Heart left ventricle (tissue), 16 donors: ENCODE measurements at regions not wholly inside any gene's neighbourhood (a gene's known extent, or its start where the extent isn't known, plus 50 kb on each side); places are given as distances from the start of the nearest gene placed in this dataset.

Experiments used
- ATAC-seq, 4 donors: fragments of 200-7000 bp; cut with Tn5 transposase; one replicate each; pipeline ENCODE4 v1.9.1; 2020 to 2022; ENCODE audit warnings: moderate library complexity in 4 of 4, mild to moderate bottlenecking in 3 of 4, moderate number of reproducible peaks in 1 of 4
- DNase-seq, 5 donors: peaks; one replicate each; pipeline ENCODE4 v3.0.0-alpha.2; 2020
- H3K27ac ChIP-seq, 12 donors: fragments of 200-600 bp; sonication (generic) in 4 of 12; one replicate each; pipeline versions ENCODE4 v1.5.0 to v1.8.0; 2016 to 2022; ENCODE audit warnings: mild to moderate bottlenecking in 2 of 12
- H3K27me3 ChIP-seq, 9 donors: fragments of 200-600 bp; sonication (generic) in 2 of 9; one replicate each; pipeline versions ENCODE4 v1.5.1 to v1.8.0; 2016 to 2022; ENCODE audit warnings: mild to moderate bottlenecking in 3 of 9
- H3K36me3 ChIP-seq, 9 donors: fragments of 200-600 bp; sonication (generic) in 2 of 9; one replicate each; pipeline versions ENCODE4 v1.5.0 to v1.8.0; 2018 to 2022; ENCODE audit warnings: mild to moderate bottlenecking in 2 of 9
- H3K4me1 ChIP-seq, 12 donors: fragments of 200-600 bp; sonication (generic) in 4 of 12; one replicate each; pipeline versions ENCODE4 v1.5.0 to v1.8.0; 2016 to 2022; ENCODE audit warnings: mild to moderate bottlenecking in 3 of 12
- H3K4me3 ChIP-seq, 12 donors: fragments of 200-600 bp; sonication (generic) in 4 of 12; one replicate each; pipeline versions ENCODE4 v1.5.0 to v1.8.0; 2017 to 2022; ENCODE audit warnings: mild to moderate bottlenecking in 9 of 12, moderate library complexity in 4 of 12
- H3K9me3 ChIP-seq, 12 donors: fragments of 200-600 bp; sonication (generic) in 4 of 12; one replicate each; pipeline versions ENCODE4 v1.5.0 to v1.8.0; 2016 to 2022; ENCODE audit warnings: mild to moderate bottlenecking in 1 of 12
- POLR2A ChIP-seq, 2 donors: fragments of 450-650 bp; IDR thresholded peaks; one replicate each; pipeline ENCODE4 v1.6.1; 2017; ENCODE audit warnings: antibody characterized with exemption in 2 of 2, mild to moderate bottlenecking in 2 of 2, moderate library complexity in 2 of 2
- WGBS, 4 donors: extraction: QIAGEN DNeasy Blood & Tissue Kit in 2 of 4; methylation state at CpG; one replicate each; pipeline versions ENCODE4 v1.1.5 to v1.1.7; 2013 to 2018; 5-methylcytosine and 5-hydroxymethylcytosine counted together
- intact Hi-C, 10 donors: fragments of 100-400 bp; cut with DNase I; formaldehyde crosslinking; loops; one replicate each; pipeline versions ENCODE4 v1.11.1 to v1.14.2; 2022
- TF ChIP-seq, protein P1 (sequence below), 12 donors: fragments of 200-600 bp; sonication (generic) in 4 of 12; IDR thresholded peaks; one replicate each; pipeline versions ENCODE4 v1.5.0 to v1.8.0; 2018 to 2022; ENCODE audit warnings: antibody characterized with exemption in 12 of 12, mild to moderate bottlenecking in 5 of 12
- donor health status: ischemic (EF 13 %, LVEDD 7.1; RV severe dilation, severe dysfunction).
- donor health status: healthy with polysubstance abuse.
- donor health status: DM: no; HTN: yes; CAD: no.
- donor health status: DM: no; HTN: no; CAD: no.
- donor health status: ischemic (EF 25% LVEDD 6.9; RV normal size, moderate dysfunction).
- donor health status: ischemic (EF 25% LVEDD 5.7; RV mildly dilated, moderate dysfunction).
- donor health status: healthy.
- donor health status: DM: yes; HTN: yes; CAD: no.
- donor health status: ischemic (EF 35%, LVEDD 5.7; RV mildly dilated, moderate dysfunction).
- donor health status: nonischemic (EF 11% LVEDD 7.7; RV severe dilation, severe dysfunction).
- donor health status: DM: yes; HTN: yes; CAD: no.
- donor health status: PGD.
- donor health status: ischemic (EF 29% LVEDD 5.4; RV normal size, mild dysfunction).
- donor health status: nonischemic (EF 23%, LVEDD 6.1; RV moderate dilation, normal function).

- TF ChIP-seq, protein P1, sequence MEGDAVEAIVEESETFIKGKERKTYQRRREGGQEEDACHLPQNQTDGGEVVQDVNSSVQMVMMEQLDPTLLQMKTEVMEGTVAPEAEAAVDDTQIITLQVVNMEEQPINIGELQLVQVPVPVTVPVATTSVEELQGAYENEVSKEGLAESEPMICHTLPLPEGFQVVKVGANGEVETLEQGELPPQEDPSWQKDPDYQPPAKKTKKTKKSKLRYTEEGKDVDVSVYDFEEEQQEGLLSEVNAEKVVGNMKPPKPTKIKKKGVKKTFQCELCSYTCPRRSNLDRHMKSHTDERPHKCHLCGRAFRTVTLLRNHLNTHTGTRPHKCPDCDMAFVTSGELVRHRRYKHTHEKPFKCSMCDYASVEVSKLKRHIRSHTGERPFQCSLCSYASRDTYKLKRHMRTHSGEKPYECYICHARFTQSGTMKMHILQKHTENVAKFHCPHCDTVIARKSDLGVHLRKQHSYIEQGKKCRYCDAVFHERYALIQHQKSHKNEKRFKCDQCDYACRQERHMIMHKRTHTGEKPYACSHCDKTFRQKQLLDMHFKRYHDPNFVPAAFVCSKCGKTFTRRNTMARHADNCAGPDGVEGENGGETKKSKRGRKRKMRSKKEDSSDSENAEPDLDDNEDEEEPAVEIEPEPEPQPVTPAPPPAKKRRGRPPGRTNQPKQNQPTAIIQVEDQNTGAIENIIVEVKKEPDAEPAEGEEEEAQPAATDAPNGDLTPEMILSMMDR (IDR thresholded peaks at IDR 0.05) = no peak
- no peak for TF ChIP-seq POLR2A (IDR thresholded peaks at IDR 0.05)
- ATAC-seq (no peak), DNase-seq (no peak)
- intact Hi-C loops = no loop called here
- WGBS, 4 donors = 65 to 84% (median 81%) methylated on average over 5 of the region's 5 CpGs
- Histone ChIP-seq H3K4me1 (no peaks in the 10 kb centered on the region), H3K36me3 (no peaks in the 10 kb centered on the region), H3K27me3 (no peaks in the 10 kb centered on the region), H3K27ac (no peak overlapping the region), H3K4me3 (no peak overlapping the region), H3K9me3 (no peaks in the 10 kb centered on the region)
Observed at GRCh38 chr14:86852530-86852929, 1140.5 kb downstream of the GALC start.

GRCh38 chr14:86847140-86847539 is 1145.8 kb downstream of the GALC start:
- WGBS, 4 donors = 62 to 70% (median 63%) methylated on average over 3 of the region's 3 CpGs
- intact Hi-C loops = no loop called here

GRCh38 chr14:86838363-86838762 is 1154.6 kb downstream of the GALC start:
- Histone ChIP-seq H3K27ac (no peak overlapping the region), H3K4me1 (no peaks in the 10 kb centered on the region), H3K36me3 (no peaks in the 10 kb centered on the region), H3K9me3 (peaks cover 0 to 6% (median 0%) of the 10 kb centered on the region in 12 donors), H3K4me3 (no peak overlapping the region), H3K27me3 (no peaks in the 10 kb centered on the region)
- DNase-seq (no peak), ATAC-seq (no peak)
- intact Hi-C loops = no loop called here
- WGBS, 4 donors = 63 to 94% (median 83%) methylated on average over 3 of the region's 3 CpGs
- TF ChIP-seq, protein P1 (IDR thresholded peaks at IDR 0.05) = no peak
- no peak for TF ChIP-seq POLR2A (IDR thresholded peaks at IDR 0.05)

More at GRCh38 chr14:86847140-86847539, 1145.8 kb downstream of the GALC start:
- Histone ChIP-seq H3K9me3 (no peaks in the 10 kb centered on the region), H3K36me3 (no peaks in the 10 kb centered on the region), H3K4me3 (no peak overlapping the region), H3K27me3 (no peaks in the 10 kb centered on the region), H3K4me1 (no peaks in the 10 kb centered on the region), H3K27ac (no peak overlapping the region)
- ATAC-seq (no peak), DNase-seq (no peak)
- TF ChIP-seq, protein P1 (IDR thresholded peaks at IDR 0.05) = no peak
- TF ChIP-seq POLR2A (IDR thresholded peaks at IDR 0.05) = no peak

DNA sequence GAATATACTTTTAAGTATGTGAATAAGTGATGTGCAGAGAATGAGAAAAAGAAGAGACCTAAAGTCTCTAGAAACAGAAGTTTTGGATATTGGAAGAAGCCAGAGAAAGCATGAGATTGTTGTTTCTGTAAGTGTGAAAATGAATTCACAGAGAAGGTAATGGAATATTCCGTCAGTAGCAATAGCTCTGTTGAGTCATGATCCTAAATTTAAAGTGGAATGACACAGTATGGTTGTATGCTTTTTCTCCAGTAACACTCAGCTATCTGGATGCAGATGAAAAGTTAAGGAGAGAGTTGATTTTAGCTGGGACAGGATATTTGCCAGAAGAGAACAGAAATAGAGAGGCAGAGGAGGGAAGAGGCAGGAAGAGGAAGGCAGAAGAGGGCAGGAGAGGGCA is 1166.3 kb downstream of the GALC start:
- intact Hi-C loops = no loop called here
- no peaks in the 10 kb centered on the region for H3K4me1 ChIP-seq
- 23 to 53% (median 38%) methylated on average over 1 of the region's 1 CpG for WGBS, 4 donors
- TF ChIP-seq, protein P1 (IDR thresholded peaks at IDR 0.05) = no peak
- TF ChIP-seq POLR2A (IDR thresholded peaks at IDR 0.05) = no peak
- no peaks in the 10 kb centered on the region for H3K36me3 ChIP-seq
- ATAC-seq (no peak), DNase-seq (no peak)
- peaks cover 0 to 2% (median 0%) of the 10 kb centered on the region in 12 donors for H3K9me3 ChIP-seq
- H3K4me3 ChIP-seq = no peak overlapping the region
- H3K27ac ChIP-seq = no peak overlapping the region
- no peaks in the 10 kb centered on the region for H3K27me3 ChIP-seq
